Astrocyte of the cerebellum (primary cell): ENCODE measurements at regions not wholly inside any gene's neighbourhood (a gene's known extent, or its start where the extent isn't known, plus 50 kb on each side); places are given as distances from the start of the nearest gene placed in this dataset.
"Not testable (repeated sequence)": the region's sequence is repeated elsewhere in the genome, so short reads cannot be mapped to it uniquely, and the experiment has no call there.

Experiments
- DNase-seq: peaks from one replicate; pipeline ENCODE4 v3.0.0-alpha.2; 2011; ENCODE audit warnings: low read depth
- H3K4me3 ChIP-seq: 2 replicates; pipeline ENCODE4 v1.5.1; 2011; ENCODE audit warnings: mild to moderate bottlenecking, low read depth, low read length, moderate library complexity
- CTCF ChIP-seq: IDR thresholded peaks from 2 replicates; pipeline ENCODE4 v1.5.1; 2012; ENCODE audit warnings: low read length, low read depth, moderate library complexity, mild to moderate bottlenecking; ENCODE audit errors: missing control alignments
- in situ Hi-C: cut with HindIII; loops from 2 replicates; pipeline ENCODE4 v1.10.0; 2017; ENCODE audit warnings: low sequenced_read_pairs

- in situ Hi-C loops = no loop called here
- no peak overlapping the region for H3K4me3 ChIP-seq
- TF ChIP-seq CTCF = no peak
- DNase-seq = no peak
Measured at GRCh38 chr6:103723438-103724322, 1136.0 kb downstream of the HACE1 start.

GRCh38 chr6:103722683-103723082, 1137.0 kb downstream of the HACE1 start:
- no peak for TF ChIP-seq CTCF
- no peak for DNase-seq
- H3K4me3 ChIP-seq = no peak overlapping the region
- in situ Hi-C loops = no loop called here

GRCh38 chr6:103721923-103722322, 1137.8 kb downstream of the HACE1 start:
- no peak for TF ChIP-seq CTCF
- no peak overlapping the region for H3K4me3 ChIP-seq
- DNase-seq = no peak
- in situ Hi-C loops = no loop called here

GRCh38 chr6:103720393-103720792, 1139.3 kb downstream of the HACE1 start:
- no peak for TF ChIP-seq CTCF
- in situ Hi-C loops = no loop called here
- DNase-seq = no peak

GRCh38 chr6:103719545-103719944, 1140.2 kb downstream of the HACE1 start:
- in situ Hi-C loops = no loop called here

More at GRCh38 chr6:103720393-103720792, 1139.3 kb downstream of the HACE1 start:
- no peak overlapping the region for H3K4me3 ChIP-seq

GRCh38 chr6:103715269-103715668, 1144.5 kb downstream of the HACE1 start:
- in situ Hi-C loops = no loop called here
- DNase-seq = no peak
- TF ChIP-seq CTCF = no peak
- no peak overlapping the region for H3K4me3 ChIP-seq

More at GRCh38 chr6:103719545-103719944, 1140.2 kb downstream of the HACE1 start:
- no peak for TF ChIP-seq CTCF
- DNase-seq = no peak
- no peak overlapping the region for H3K4me3 ChIP-seq

- H3K4me3 ChIP-seq, in situ Hi-C loops, DNase-seq: not testable (repeated sequence)
Measured at GRCh38 chr6:103709236-103709635, 1150.5 kb downstream of the HACE1 start.
